ENCODE measurements at regions not wholly inside any gene's neighbourhood (a gene's known extent, or its start where the extent isn't known, plus 50 kb on each side); places are given as distances from the start of the nearest gene placed in this dataset.

- TF ChIP-seq KDM1A (IDR thresholded peaks at IDR 0.05; ENCODE audit: borderline replicate concordance) (no peak), POLR2AphosphoS5 (IDR thresholded peaks at IDR 0.05; ENCODE audit: low read length) (no peak), REST (IDR thresholded peaks at IDR 0.05; ENCODE audit: low read depth, low read length) (no peak), EP300 (IDR thresholded peaks at IDR 0.05; ENCODE audit: borderline replicate concordance in 1 of 2, control insufficient read depth in 1 of 2, low read depth in 2 of 2, low read length in 2 of 2) (no peak), NFIC (IDR thresholded peaks at IDR 0.05; ENCODE audit: low read depth, low read length) (no peak), SREBF2 (IDR thresholded peaks at IDR 0.05; ENCODE audit: low read length) (no peak)
These were observed 368.0 kb upstream of the SEMA6A start (continued) for GRCh38 chr5:116942622-116943021.

- Histone ChIP-seq H3K4me1 (ENCODE audit: control insufficient read depth, insufficient read depth, low read length) (no peaks in the 10 kb centered on the region), H3K27me3 (replicated peaks in 1 of 2; ENCODE audit: control insufficient read depth in 2 of 2, insufficient read depth in 2 of 2, low read length in 1 of 2) (peaks cover 0 to 1% of the 10 kb centered on the region in 2 experiments; a peak in 1 of 4 replicates), H3K4me3 (no peak overlapping the region), H3K79me2 (ENCODE audit: control insufficient read depth, insufficient read depth, low read length) (no peaks in the 10 kb centered on the region), H3K27ac (ENCODE audit: control insufficient read depth, insufficient read depth) (no peak overlapping the region), H3K4me2 (ENCODE audit: control insufficient read depth, insufficient read depth) (no peak overlapping the region), H4K20me1 (ENCODE audit: control insufficient read depth, insufficient read depth) (no peaks in the 10 kb centered on the region), H3K9ac (ENCODE audit: control insufficient read depth, insufficient read depth, low read length) (no peak overlapping the region), H2AFZ (ENCODE audit: control insufficient read depth, low read depth, low read length) (no peak overlapping the region), H3K9me3 (replicated peaks; ENCODE audit: control insufficient read depth, insufficient read depth, low read length) (no peaks in the 10 kb centered on the region; the same call in 2 of the 3 replicates), H3K36me3 (ENCODE audit: control insufficient read depth in 2 of 2, insufficient read depth in 2 of 2, low read length in 1 of 2) (no peaks in the 10 kb centered on the region)
- in situ Hi-C loops (cut with MboI) (loop anchor here (5.0 kb wide), 1 partner anchor 802 kb away; no protein-coding TSS in a partner anchor), intact Hi-C loops (cut with micrococcal nuclease; ENCODE audit: unreplicated experiment) (no loop called here)
- ChIA-PET POLR2A (no interaction called here), CTCF (no interaction called here), RAD21 (ENCODE audit: unreplicated experiment) (interaction anchor here (1.0 kb wide), 1 partner anchor 363 kb away, joined by 4 read pairs; no protein-coding TSS in a partner anchor), SMC1A (ENCODE audit: uncharacterized antibody, unreplicated experiment) (interaction anchor here (1.0 to 1.2 kb wide), 2 partner anchors 54 to 285 kb away, joined by 3 read pairs; no protein-coding TSS in a partner anchor)
- DNase-seq (ENCODE audit: low read depth, low spot score) (no peak), FAIRE-seq (no peak), ATAC-seq (no peak)
- 59% methylated on average over 7 of the region's 7 CpGs for WGBS (ENCODE audit: insufficient coverage, insufficient replicate concordance, low lambda C conversion rate, missing lambda C conversion rate)
- no peak for TF ChIP-seq ZNF622 (IDR thresholded peaks at IDR 0.05)
- TF ChIP-seq CREM (IDR thresholded peaks at IDR 0.05; ENCODE audit: low read depth): no peak
- TF ChIP-seq ZNF217 (IDR thresholded peaks at IDR 0.05): no peak
- TF ChIP-seq RCOR1 (conservative IDR thresholded peaks at IDR 0.05; ENCODE audit: low read depth, low read length): no peak
- TF ChIP-seq TCF7 (IDR thresholded peaks at IDR 0.05; ENCODE audit: borderline replicate concordance): no peak
- TF ChIP-seq SIN3A (IDR thresholded peaks at IDR 0.05; ENCODE audit: low read depth, low read length): no peak
- no peak for TF ChIP-seq BHLHE40 (IDR thresholded peaks at IDR 0.05; ENCODE audit: borderline replicate concordance in 1 of 2, low read depth in 2 of 2, low read length in 1 of 2)
- TF ChIP-seq, protein P1, sequence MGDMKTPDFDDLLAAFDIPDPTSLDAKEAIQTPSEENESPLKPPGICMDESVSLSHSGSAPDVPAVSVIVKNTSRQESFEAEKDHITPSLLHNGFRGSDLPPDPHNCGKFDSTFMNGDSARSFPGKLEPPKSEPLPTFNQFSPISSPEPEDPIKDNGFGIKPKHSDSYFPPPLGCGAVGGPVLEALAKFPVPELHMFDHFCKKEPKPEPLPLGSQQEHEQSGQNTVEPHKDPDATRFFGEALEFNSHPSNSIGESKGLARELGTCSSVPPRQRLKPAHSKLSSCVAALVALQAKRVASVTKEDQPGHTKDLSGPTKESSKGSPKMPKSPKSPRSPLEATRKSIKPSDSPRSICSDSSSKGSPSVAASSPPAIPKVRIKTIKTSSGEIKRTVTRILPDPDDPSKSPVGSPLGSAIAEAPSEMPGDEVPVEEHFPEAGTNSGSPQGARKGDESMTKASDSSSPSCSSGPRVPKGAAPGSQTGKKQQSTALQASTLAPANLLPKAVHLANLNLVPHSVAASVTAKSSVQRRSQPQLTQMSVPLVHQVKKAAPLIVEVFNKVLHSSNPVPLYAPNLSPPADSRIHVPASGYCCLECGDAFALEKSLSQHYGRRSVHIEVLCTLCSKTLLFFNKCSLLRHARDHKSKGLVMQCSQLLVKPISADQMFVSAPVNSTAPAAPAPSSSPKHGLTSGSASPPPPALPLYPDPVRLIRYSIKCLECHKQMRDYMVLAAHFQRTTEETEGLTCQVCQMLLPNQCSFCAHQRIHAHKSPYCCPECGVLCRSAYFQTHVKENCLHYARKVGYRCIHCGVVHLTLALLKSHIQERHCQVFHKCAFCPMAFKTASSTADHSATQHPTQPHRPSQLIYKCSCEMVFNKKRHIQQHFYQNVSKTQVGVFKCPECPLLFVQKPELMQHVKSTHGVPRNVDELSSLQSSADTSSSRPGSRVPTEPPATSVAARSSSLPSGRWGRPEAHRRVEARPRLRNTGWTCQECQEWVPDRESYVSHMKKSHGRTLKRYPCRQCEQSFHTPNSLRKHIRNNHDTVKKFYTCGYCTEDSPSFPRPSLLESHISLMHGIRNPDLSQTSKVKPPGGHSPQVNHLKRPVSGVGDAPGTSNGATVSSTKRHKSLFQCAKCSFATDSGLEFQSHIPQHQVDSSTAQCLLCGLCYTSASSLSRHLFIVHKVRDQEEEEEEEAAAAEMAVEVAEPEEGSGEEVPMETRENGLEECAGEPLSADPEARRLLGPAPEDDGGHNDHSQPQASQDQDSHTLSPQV (IDR thresholded peaks at IDR 0.05): no peak
- BruUV-seq (replicated peaks): no TSS peak
These were observed 365.0 kb upstream of the SEMA6A start for GRCh38 chr5:116939641-116940040.

Measured in GM12878 (cell line).